Upper lobe of right lung (tissue), 1 donor: ENCODE measurements at regions not wholly inside any gene's neighbourhood (a gene's known extent, or its start where the extent isn't known, plus 50 kb on each side); places are given as distances from the start of the nearest gene placed in this dataset.

Experiments used
- ATAC-seq: fragments of 200-7000 bp; cut with Tn5 transposase; one replicate; pipeline ENCODE4 v1.9.1; 2020; ENCODE audit warnings: mild to moderate bottlenecking, moderate library complexity
- DNase-seq: peaks from one replicate; pipeline ENCODE4 v3.0.0-alpha.2; 2020
- H3K27ac ChIP-seq: fragments of 200-600 bp; one replicate; pipeline ENCODE4 v1.8.0; 2022
- H3K27me3 ChIP-seq: fragments of 200-600 bp; one replicate; pipeline ENCODE4 v1.8.0; 2022; ENCODE audit warnings: mild to moderate bottlenecking
- H3K36me3 ChIP-seq: fragments of 200-600 bp; one replicate; pipeline ENCODE4 v1.8.0; 2022
- H3K4me1 ChIP-seq: fragments of 200-600 bp; one replicate; pipeline ENCODE4 v1.8.0; 2022
- H3K4me3 ChIP-seq: fragments of 200-600 bp; one replicate; pipeline ENCODE4 v1.8.0; 2022; ENCODE audit warnings: mild to moderate bottlenecking
- H3K9me3 ChIP-seq: fragments of 200-600 bp; one replicate; pipeline ENCODE4 v1.8.0; 2022
- CTCF ChIP-seq: fragments of 200-600 bp; IDR thresholded peaks from one replicate; pipeline ENCODE4 v1.8.0; 2022; ENCODE audit warnings: antibody characterized with exemption
- intact Hi-C: fragments of 100-400 bp; cut with DNase I; formaldehyde crosslinking; loops from one replicate; pipeline ENCODE4 v1.11.0; 2022
- donor health status: DM: no; HTN: yes; CAD: no; lungs with severe emphysema.

GRCh38 chr15:25051399-25052154 is 96.8 kb downstream of the SNRPN start:
- TF ChIP-seq CTCF: no peak
- Histone ChIP-seq H3K4me3 (no peak overlapping the region), H3K9me3 (peaks cover 92% of the 10 kb centered on the region), H3K4me1 (no peaks in the 10 kb centered on the region), H3K27ac (no peak overlapping the region), H3K36me3 (peaks cover 8% of the 10 kb centered on the region), H3K27me3 (no peaks in the 10 kb centered on the region)
- peak; percentile 43 for DNase-seq
- no peak for ATAC-seq
- intact Hi-C loops: no loop called here

GRCh38 chr15:25052191-25052999 is 97.6 kb downstream of the SNRPN start:
- H3K4me1 ChIP-seq: no peaks in the 10 kb centered on the region
- intact Hi-C loops: no loop called here
- DNase-seq (peak; percentile 48), ATAC-seq (no peak)
- no peaks in the 10 kb centered on the region for H3K27me3 ChIP-seq
- no peak overlapping the region for H3K4me3 ChIP-seq
- no peak overlapping the region for H3K27ac ChIP-seq
- TF ChIP-seq CTCF: no peak
- peaks cover 8% of the 10 kb centered on the region for H3K36me3 ChIP-seq
- peaks cover 92% of the 10 kb centered on the region for H3K9me3 ChIP-seq

GRCh38 chr15:25053000-25053815 is 98.4 kb downstream of the SNRPN start:
- Histone ChIP-seq H3K9me3 (peaks cover 92% of the 10 kb centered on the region), H3K27me3 (no peaks in the 10 kb centered on the region), H3K4me1 (no peaks in the 10 kb centered on the region), H3K36me3 (peaks cover 8% of the 10 kb centered on the region), H3K4me3 (no peak overlapping the region), H3K27ac (no peak overlapping the region)
- TF ChIP-seq CTCF: no peak
- DNase-seq (peak; percentile 32), ATAC-seq (no peak)
- intact Hi-C loops: no loop called here

- intact Hi-C loops: no loop called here
- H3K27me3 ChIP-seq: no peaks in the 10 kb centered on the region
- H3K27ac ChIP-seq: no peak overlapping the region
- ATAC-seq (no peak), DNase-seq (no peak)
- no peaks in the 10 kb centered on the region for H3K4me1 ChIP-seq
- peaks cover 95% of the 10 kb centered on the region for H3K9me3 ChIP-seq
- H3K36me3 ChIP-seq: peaks cover 14% of the 10 kb centered on the region
- no peak for TF ChIP-seq CTCF
- no peak overlapping the region for H3K4me3 ChIP-seq
These were observed 99.5 kb downstream of the SNRPN start for GRCh38 chr15:25054329-25054728.

- Histone ChIP-seq H3K27ac (no peak overlapping the region), H3K4me1 (no peaks in the 10 kb centered on the region), H3K36me3 (peaks cover 18% of the 10 kb centered on the region), H3K4me3 (no peak overlapping the region), H3K9me3 (peaks cover 95% of the 10 kb centered on the region), H3K27me3 (no peaks in the 10 kb centered on the region)
- intact Hi-C loops: no loop called here
- TF ChIP-seq CTCF: no peak
- no peak for ATAC-seq
- peak; percentile 48 for DNase-seq
These were observed 100.2 kb downstream of the SNRPN start for GRCh38 chr15:25054943-25055342.
